Mammary epithelial cell (primary cell): ENCODE measurements at regions not wholly inside any gene's neighbourhood (a gene's known extent, or its start where the extent isn't known, plus 50 kb on each side); places are given as distances from the start of the nearest gene placed in this dataset.

ENCODE experiments used
- EZH2 ChIP-seq: IDR thresholded peaks from 2 replicates; pipeline ENCODE4 v1.6.1; 2012; ENCODE audit warnings: low read length, inconsistent platforms, borderline replicate concordance
- TF ChIP-seq, protein P1 (sequence below), 2 donors: IDR thresholded peaks in 1 of 2; conservative IDR thresholded peaks in 1 of 2; 2 replicates each; pipeline ENCODE4 v1.5.1; 2011 to 2012; ENCODE audit warnings: inconsistent platforms in 2 of 2, low read length in 2 of 2, mild to moderate bottlenecking in 2 of 2, control low read depth in 1 of 2, low read depth in 1 of 2; ENCODE audit not compliant: insufficient read depth in 1 of 2; ENCODE audit errors: extremely low read depth in 1 of 2

DNA sequence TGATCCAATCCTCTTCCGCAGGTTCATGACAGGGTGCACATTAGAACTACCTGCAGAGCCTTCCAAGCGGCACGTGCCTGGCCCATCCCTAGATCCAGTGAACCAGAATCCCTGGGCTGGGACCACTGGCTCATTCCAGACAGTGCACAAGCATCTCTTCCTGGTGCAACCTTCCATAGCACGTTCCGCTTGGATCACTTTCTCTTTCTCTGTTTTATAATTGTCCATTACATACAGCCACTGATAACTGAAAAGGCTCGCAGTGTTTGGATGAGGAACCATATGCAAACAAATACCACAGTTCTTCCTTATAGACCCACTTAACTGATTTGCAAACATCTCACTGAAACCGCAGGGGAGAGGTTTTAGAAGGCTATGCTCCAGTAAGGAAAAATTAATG, 59.6 kb upstream of the DDR1 start:
- TF ChIP-seq, protein P1, sequence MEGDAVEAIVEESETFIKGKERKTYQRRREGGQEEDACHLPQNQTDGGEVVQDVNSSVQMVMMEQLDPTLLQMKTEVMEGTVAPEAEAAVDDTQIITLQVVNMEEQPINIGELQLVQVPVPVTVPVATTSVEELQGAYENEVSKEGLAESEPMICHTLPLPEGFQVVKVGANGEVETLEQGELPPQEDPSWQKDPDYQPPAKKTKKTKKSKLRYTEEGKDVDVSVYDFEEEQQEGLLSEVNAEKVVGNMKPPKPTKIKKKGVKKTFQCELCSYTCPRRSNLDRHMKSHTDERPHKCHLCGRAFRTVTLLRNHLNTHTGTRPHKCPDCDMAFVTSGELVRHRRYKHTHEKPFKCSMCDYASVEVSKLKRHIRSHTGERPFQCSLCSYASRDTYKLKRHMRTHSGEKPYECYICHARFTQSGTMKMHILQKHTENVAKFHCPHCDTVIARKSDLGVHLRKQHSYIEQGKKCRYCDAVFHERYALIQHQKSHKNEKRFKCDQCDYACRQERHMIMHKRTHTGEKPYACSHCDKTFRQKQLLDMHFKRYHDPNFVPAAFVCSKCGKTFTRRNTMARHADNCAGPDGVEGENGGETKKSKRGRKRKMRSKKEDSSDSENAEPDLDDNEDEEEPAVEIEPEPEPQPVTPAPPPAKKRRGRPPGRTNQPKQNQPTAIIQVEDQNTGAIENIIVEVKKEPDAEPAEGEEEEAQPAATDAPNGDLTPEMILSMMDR (conservative IDR thresholded peaks at IDR 0.05 in 1 of 2, IDR thresholded peaks at IDR 0.05 in 1 of 2; ENCODE audit: extremely low read depth in 1 of 2, insufficient read depth in 1 of 2, low read depth in 1 of 2, low read length in 2 of 2): no peak
- TF ChIP-seq EZH2: no peak
